ENCODE measurements at regions not wholly inside any gene's neighbourhood (a gene's known extent, or its start where the extent isn't known, plus 50 kb on each side); places are given as distances from the start of the nearest gene placed in this dataset.
"Not testable (repeated sequence)": the region's sequence is repeated elsewhere in the genome, so short reads cannot be mapped to it uniquely, and the experiment has no call there.

- DNase-seq, result no peak
Observed at GRCh38 chr11:87866951-87867350, 308.3 kb downstream of the RAB38 start.

GRCh38 chr11:87861030-87861429 is 314.2 kb downstream of the RAB38 start:
- DNase-seq, result no peak

GRCh38 chr11:87859636-87860035 is 315.6 kb downstream of the RAB38 start:
- no peak for DNase-seq

- DNase-seq, result no peak
Observed at GRCh38 chr11:87851827-87852226, 323.4 kb downstream of the RAB38 start.

GRCh38 chr11:87851234-87851633 is 324.0 kb downstream of the RAB38 start:
- no peak for DNase-seq

- DNase-seq, result no peak
Observed at GRCh38 chr11:87849216-87849615, 326.0 kb downstream of the RAB38 start.

- DNase-seq, result no peak
Observed at GRCh38 chr11:87840786-87841185, 334.5 kb downstream of the RAB38 start.

- DNase-seq, result no peak
Observed at GRCh38 chr11:87832211-87832610, 343.0 kb downstream of the RAB38 start.

- DNase-seq, result no peak
Observed at GRCh38 chr11:87820011-87820410, 355.2 kb downstream of the RAB38 start.

- DNase-seq, result no peak
Observed at GRCh38 chr11:87819151-87819550, 356.1 kb downstream of the RAB38 start.

- DNase-seq, result no peak
Observed at GRCh38 chr11:87812571-87813365, 362.5 kb downstream of the RAB38 start.

- no peak for DNase-seq
Observed at GRCh38 chr11:87810486-87810885, 364.8 kb downstream of the RAB38 start.

GRCh38 chr11:87809256-87809655 is 366.0 kb downstream of the RAB38 start:
- no peak for DNase-seq

- DNase-seq, result no peak
Observed at GRCh38 chr11:87804176-87804575, 371.1 kb downstream of the RAB38 start.

GRCh38 chr11:87803748-87804147 is 371.5 kb downstream of the RAB38 start:
- DNase-seq, result no peak

- DNase-seq, result not testable (repeated sequence)
Observed at GRCh38 chr11:87784862-87785261, 390.4 kb downstream of the RAB38 start.

- no peak for DNase-seq
Observed at GRCh38 chr11:87780068-87780413, 395.2 kb downstream of the RAB38 start.

- no peak for DNase-seq
Observed at GRCh38 chr11:87779276-87780067, 395.8 kb downstream of the RAB38 start.

- no peak for DNase-seq
Observed at GRCh38 chr11:87778357-87778756, 396.9 kb downstream of the RAB38 start.

GRCh38 chr11:87775036-87775435 is 400.2 kb downstream of the RAB38 start:
- DNase-seq, result no peak

- DNase-seq, result no peak
Observed at GRCh38 chr11:87769661-87770060, 405.6 kb downstream of the RAB38 start.

GRCh38 chr11:87767615-87768014 is 407.6 kb downstream of the RAB38 start:
- no peak for DNase-seq

GRCh38 chr11:87764075-87764474 is 411.2 kb downstream of the RAB38 start:
- DNase-seq, result not testable (repeated sequence)

GRCh38 chr11:87754685-87755084 is 420.6 kb downstream of the RAB38 start:
- no peak for DNase-seq
